NCI-H345 treated with DMSO at 0.1 percent for 48 hours (cell line): ENCODE measurements at regions not wholly inside any gene's neighbourhood (a gene's known extent, or its start where the extent isn't known, plus 50 kb on each side); places are given as distances from the start of the nearest gene placed in this dataset.

ENCODE experiments used
- DNase-seq: peaks from one replicate; lab custom pipeline; 2025; ENCODE audit not compliant: unreplicated experiment; lab: John Stamatoyannopoulos, UW

- DNase-seq = no peak
These were observed 60.8 kb upstream of the ADRA2C start for GRCh38 chr4:3705236-3705987.

- no peak for DNase-seq
These were observed 61.5 kb upstream of the ADRA2C start for GRCh38 chr4:3704669-3705068.

- no peak for DNase-seq
These were observed 62.3 kb upstream of the ADRA2C start for GRCh38 chr4:3703677-3704521.

GRCh38 chr4:3703343-3703676 lies 62.9 kb upstream of the ADRA2C start:
- no peak for DNase-seq

- DNase-seq = no peak
These were observed 63.5 kb upstream of the ADRA2C start for GRCh38 chr4:3702561-3703221.

GRCh38 chr4:3701736-3702560 lies 64.2 kb upstream of the ADRA2C start:
- no peak for DNase-seq

GRCh38 chr4:3701271-3701734 lies 64.9 kb upstream of the ADRA2C start:
- DNase-seq = no peak

GRCh38 chr4:3700736-3701135 lies 65.4 kb upstream of the ADRA2C start:
- no peak for DNase-seq

GRCh38 chr4:3700223-3700622 lies 66.0 kb upstream of the ADRA2C start:
- no peak for DNase-seq

- DNase-seq = no peak
These were observed 66.5 kb upstream of the ADRA2C start for GRCh38 chr4:3699678-3700077.

GRCh38 chr4:3699261-3699660 lies 66.9 kb upstream of the ADRA2C start:
- no peak for DNase-seq

- no peak for DNase-seq
These were observed 69.2 kb upstream of the ADRA2C start for GRCh38 chr4:3697033-3697432.

- DNase-seq = no peak
These were observed 75.5 kb upstream of the ADRA2C start for GRCh38 chr4:3690551-3691152.

- DNase-seq = no peak
These were observed 76.3 kb upstream of the ADRA2C start for GRCh38 chr4:3689576-3690550.

GRCh38 chr4:3689006-3689405 lies 77.2 kb upstream of the ADRA2C start:
- no peak for DNase-seq

- DNase-seq = no peak
These were observed 77.9 kb upstream of the ADRA2C start for GRCh38 chr4:3688018-3688998.

- no peak for DNase-seq
These were observed 78.6 kb upstream of the ADRA2C start for GRCh38 chr4:3687538-3687937.

- DNase-seq = no peak
These were observed 79.4 kb upstream of the ADRA2C start for GRCh38 chr4:3686753-3687152.
